COLO668 (cell line): ENCODE measurements at regions not wholly inside any gene's neighbourhood (a gene's known extent, or its start where the extent isn't known, plus 50 kb on each side); places are given as distances from the start of the nearest gene placed in this dataset.

Source experiments
- DNase-seq: peaks from one replicate; lab custom pipeline; 2025; ENCODE audit not compliant: unreplicated experiment; lab: John Stamatoyannopoulos, UW

- no peak for DNase-seq
Measured at GRCh38 chr6:6912817-6913744, 194.7 kb upstream of the RREB1 start.

GRCh38 chr6:6915219-6915618 is 192.5 kb upstream of the RREB1 start:
- DNase-seq, result no peak

GRCh38 chr6:6915813-6916547 is 191.8 kb upstream of the RREB1 start:
- no peak for DNase-seq

GRCh38 chr6:6916598-6916997 is 191.2 kb upstream of the RREB1 start:
- DNase-seq, result no peak

GRCh38 chr6:6918216-6918983 is 189.4 kb upstream of the RREB1 start:
- no peak for DNase-seq

GRCh38 chr6:6919173-6919572 is 188.6 kb upstream of the RREB1 start:
- DNase-seq, result no peak

- no peak for DNase-seq
Measured at GRCh38 chr6:6920114-6920986, 187.4 kb upstream of the RREB1 start.

- DNase-seq, result no peak
Measured at GRCh38 chr6:6920987-6921313, 186.8 kb upstream of the RREB1 start.

- no peak for DNase-seq
Measured at GRCh38 chr6:6922166-6922565, 185.6 kb upstream of the RREB1 start.

GRCh38 chr6:6923605-6924004 is 184.2 kb upstream of the RREB1 start:
- DNase-seq, result no peak

GRCh38 chr6:6924708-6925107 is 183.1 kb upstream of the RREB1 start:
- no peak for DNase-seq

- DNase-seq, result no peak
Measured at GRCh38 chr6:6925391-6926164, 182.2 kb upstream of the RREB1 start.

GRCh38 chr6:6926856-6927255 is 180.9 kb upstream of the RREB1 start:
- no peak for DNase-seq

- DNase-seq, result no peak
Measured at GRCh38 chr6:6927521-6928361, 180.0 kb upstream of the RREB1 start.

GRCh38 chr6:6930223-6930880 is 177.4 kb upstream of the RREB1 start:
- DNase-seq, result no peak

GRCh38 chr6:6931071-6932025 is 176.4 kb upstream of the RREB1 start:
- DNase-seq, result no peak

GRCh38 chr6:6932341-6932740 is 175.4 kb upstream of the RREB1 start:
- no peak for DNase-seq
